Activated CD4-positive, alpha-beta T cell treated with anti-CD3 and anti-CD28 coated beads, Interleukin-2, amount 50 U/mL, for 48 hours (primary cell): ENCODE measurements at regions not wholly inside any gene's neighbourhood (a gene's known extent, or its start where the extent isn't known, plus 50 kb on each side); places are given as distances from the start of the nearest gene placed in this dataset.

Source experiments
- DNase-seq, 2 experiments: peaks; one replicate each; pipeline ENCODE4 v3.0.0-alpha.2; 2020

DNA sequence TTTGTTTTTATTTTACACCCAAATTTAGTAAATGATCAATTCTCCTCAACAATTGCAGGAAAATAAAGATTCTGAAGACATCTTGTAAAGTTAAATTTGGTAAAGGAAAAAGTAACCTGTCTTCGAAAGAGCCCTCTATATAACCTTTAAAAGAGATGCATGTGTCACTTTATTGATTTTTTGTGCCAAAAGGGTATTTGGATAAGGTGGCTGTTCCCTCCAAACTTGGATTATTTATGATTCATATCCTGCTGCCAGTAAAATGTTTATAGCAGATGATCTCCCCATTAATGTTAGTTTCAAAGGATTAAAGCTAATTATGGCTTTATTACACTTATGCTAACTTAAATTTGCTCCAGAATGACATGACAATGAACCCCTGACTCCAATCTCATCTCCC, 98.8 kb downstream of the DUSP6 start:
- DNase-seq, result no peak

DNA sequence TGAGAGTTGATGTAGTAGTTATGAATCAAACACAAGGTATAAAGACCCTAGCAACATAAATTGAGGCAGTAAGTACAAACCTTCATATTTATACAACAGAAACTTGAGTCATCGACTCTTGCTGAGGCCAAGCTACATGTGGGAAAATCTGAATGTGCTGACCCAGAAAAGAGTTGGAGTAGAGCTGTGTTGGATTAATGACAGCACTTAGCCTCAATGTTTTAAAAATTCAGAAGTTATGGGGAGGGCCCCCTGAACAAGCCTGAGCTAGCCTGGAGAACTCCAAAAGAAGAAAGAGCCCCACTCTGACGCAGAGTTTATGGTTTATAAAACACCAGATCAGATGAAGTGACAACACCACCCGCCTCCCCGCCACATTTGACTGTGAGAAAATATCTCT, 100.0 kb downstream of the DUSP6 start:
- DNase-seq, result no peak

DNA sequence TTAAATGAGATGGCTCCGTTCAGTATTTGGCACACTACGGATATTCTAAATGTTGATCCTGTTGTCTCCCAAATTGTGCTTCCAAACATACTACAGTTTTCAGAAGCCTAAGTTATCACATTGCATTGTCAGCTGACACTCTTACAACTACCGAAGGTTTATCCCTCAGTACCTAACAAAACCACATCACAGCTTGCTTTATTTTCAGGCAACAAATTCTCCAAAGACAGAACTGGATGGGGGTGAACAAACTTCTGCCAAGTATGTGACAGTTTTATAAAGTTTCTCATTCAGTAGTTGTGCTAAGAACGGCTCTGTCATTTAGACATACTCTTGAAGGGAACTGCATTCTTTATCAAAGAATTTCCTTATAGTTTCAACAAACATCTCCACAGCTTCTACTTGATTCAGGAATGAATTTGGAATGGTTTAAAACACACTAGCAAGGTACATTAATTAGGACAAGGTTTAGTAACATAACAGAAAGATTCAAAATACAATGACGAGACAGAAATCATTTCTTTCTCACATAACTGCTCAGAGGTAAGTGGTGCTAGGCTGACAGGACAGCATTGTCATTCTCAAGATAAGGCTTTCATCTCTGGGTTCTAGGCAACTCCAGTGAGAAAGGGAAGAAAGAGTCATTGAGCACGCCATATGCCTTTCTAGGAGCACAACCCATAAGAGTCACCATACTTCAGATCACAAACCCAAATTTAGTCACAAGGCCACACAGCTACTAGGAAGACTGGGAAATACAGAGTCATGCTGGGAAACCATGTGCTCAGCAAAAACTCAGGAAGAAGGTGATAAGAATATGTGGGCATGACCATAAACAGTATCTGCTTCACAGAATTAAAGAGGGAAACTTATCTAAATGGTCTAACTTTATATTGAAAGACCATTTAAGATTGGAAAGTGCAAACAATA, 100.7 kb downstream of the DUSP6 start:
- DNase-seq, result no peak

DNA sequence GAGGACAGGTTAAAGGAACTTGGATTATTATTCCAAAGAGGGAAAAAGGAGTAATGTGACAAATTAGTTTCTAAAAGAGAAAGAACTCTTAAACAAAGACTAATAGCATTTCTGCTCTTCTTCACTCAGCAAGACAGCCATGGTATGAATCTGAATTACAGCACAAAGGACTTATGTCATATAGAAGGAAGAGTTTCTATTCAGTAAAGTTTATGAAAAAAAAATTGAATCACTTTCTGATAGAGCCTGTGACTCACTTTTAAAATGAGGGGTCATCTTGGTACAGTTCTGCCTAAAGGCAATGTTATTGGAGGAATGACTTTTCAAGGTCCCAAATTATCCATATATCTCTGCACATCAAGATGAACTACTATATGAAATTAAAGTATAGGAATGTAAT, 101.7 kb downstream of the DUSP6 start:
- no peak for DNase-seq

DNA sequence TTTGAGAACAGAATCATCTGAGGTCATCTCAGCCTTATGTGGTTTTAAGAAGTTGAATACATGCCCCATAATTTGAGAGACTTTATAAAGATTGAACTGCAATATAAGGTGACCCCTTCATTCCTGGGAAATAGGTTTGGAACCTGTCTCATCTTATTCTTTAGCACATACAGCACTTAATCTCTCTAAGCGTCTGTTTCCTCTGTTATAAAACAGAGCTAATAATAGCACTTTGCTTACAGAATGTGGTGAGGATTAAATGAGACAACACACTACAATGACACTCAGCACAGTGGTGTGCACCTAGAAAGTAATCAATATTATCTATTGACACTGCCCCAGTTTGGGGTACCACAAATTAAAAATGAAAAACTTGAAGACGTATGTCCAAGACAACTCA, 102.1 kb downstream of the DUSP6 start:
- DNase-seq, result no peak

DNA sequence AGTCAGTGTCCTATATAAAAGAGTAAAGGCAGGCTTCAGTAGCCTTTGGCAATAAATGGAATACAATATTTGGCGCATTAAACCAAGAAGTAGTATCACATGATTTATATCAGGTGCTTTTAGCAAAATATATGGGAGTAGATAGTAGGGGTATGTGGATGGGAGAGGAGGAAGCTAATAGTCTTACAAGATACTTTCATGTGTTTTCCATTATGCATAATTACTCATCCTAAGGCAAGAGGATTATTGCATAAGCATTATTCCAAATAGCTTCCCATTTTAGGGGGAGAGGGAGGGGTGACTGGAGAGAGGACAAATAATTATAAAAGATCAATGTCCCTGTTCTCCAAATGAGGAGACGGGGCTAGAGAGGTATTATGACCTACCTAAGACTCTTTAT, 104.3 kb downstream of the DUSP6 start:
- DNase-seq, result no peak

DNA sequence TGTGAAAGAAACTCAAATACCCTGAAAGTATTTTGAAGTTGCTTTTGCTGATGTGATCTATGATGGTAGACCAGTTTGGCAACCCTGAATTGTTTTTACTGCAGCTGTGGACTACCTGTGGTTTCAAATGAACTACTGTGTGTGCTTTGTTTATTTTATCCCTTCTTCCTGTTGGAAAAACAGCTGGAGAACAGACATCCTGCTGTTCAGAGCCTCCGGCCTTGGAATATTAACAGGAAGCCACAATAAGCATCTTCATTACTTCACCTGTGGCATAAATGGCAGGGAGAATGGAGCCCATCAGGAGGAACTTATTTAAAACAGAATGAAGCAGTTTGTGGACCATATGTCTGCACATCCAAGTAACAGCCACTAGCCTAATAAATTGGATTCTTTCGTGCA, 104.8 kb downstream of the DUSP6 start:
- DNase-seq, result no peak

DNA sequence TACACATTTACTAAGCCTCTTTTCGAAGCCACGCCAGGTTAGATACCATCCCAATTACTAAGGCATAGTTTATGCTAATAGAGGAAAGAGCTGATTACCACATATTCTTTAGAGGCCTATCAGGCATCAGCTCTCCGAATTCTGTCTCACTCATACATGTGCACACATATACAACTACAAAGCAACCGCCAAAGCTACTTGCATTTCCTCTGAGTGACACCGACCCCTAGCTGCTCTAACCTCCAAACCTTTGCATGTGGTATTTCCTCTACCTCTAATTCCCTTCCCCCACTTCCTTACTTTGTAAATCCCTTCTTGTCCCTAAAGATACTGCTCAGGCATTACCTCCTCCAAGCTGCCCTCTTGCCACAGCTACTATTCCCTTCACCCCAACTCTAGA, 107.2 kb downstream of the DUSP6 start:
- DNase-seq, result peak in 1 of 2 experiments; percentile 19

DNA sequence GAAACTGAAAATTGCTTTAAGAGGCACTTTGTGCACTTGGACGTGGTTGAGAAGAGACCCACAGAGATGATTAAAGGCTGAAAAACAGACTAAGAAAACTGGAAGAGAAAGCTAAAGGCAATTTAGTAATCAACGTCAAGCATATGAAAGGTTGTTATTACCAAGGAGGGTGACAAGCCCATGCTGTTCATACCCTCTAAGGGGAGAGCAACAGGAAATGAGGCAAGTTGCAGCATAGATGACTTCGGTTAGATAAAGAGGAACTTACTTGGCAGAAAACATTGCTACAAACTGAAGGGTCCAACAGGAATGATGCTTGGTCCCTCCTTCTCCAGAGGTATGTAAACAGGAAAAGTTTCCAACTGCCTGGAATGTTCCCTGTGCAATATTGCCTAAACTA, 107.8 kb downstream of the DUSP6 start:
- DNase-seq, result peak in 1 of 2 experiments; percentile 21

DNA sequence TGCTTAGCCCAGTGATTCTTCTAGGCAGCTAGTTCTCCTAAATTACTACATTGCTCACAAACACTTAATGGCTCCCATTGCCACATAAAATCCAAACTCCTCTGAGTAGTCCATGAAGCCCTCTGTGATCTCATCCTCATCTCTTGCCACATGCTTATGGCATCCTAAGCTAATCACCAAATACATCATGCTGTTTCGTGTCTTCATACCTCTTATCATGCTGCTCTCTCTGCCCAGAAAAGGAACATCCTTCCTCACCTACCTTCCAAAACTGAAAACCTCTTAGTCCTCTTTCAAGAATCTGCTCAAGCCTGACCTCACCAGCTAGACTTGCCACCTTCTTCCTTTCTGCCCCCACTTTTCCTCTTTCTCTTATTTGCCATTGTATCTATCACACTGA, 108.5 kb downstream of the DUSP6 start:
- no peak for DNase-seq

DNA sequence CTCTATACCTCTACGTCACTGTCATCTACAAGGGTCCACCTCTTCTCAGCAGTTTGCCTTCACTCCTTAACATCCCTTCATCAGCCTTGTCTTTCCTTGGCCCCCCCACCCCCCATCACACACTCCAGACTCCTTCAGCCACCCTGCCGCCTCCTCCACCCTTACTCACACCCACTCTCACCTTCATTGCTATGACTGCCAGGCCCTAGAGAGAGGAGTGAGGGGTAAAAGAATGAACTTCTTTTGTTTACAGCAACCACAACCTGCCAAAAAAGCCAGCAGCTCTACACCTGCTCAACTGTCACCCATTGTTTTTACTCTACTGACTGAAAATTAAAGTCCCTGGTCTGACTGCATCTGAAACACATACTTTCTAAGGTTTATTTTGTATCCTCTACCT, 112.8 kb downstream of the DUSP6 start:
- DNase-seq, result no peak

DNA sequence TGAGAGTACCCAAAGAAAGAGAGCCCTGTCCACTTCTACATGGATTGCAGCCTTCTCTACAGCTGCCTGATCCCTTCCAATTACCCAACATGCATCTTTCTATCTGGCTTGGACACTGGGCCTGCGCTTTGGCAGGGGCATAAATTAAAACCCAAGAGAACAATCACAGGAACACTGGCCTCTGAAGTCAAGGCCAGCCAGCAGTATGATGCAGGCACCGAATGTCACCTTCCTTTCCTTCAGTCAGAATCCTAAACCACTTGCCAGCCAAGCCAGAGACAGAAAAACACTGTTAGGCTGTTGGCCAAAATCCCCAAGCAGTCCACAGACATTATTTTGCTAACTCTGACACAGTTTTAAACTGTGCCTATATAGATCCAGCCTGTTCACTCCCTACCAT, 113.7 kb downstream of the DUSP6 start:
- no peak for DNase-seq

DNA sequence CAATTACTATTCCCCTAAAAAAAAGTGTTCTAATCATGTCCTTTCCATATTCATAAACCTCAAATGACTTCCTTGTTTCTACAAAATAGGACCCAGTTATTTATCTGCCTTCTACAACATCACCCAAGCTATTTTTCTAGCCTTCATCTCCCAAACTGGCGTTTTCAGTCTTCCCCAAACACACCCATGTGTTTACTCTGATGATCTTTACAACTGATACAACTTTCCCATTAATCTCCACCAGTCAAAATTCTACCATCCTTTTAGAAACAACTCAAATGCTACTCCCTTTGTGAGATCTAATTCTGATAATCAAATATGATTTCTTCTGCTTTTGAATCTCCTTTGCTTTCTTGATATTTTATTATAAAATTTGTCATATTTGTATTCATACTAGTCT, 114.5 kb downstream of the DUSP6 start:
- no peak for DNase-seq

DNA sequence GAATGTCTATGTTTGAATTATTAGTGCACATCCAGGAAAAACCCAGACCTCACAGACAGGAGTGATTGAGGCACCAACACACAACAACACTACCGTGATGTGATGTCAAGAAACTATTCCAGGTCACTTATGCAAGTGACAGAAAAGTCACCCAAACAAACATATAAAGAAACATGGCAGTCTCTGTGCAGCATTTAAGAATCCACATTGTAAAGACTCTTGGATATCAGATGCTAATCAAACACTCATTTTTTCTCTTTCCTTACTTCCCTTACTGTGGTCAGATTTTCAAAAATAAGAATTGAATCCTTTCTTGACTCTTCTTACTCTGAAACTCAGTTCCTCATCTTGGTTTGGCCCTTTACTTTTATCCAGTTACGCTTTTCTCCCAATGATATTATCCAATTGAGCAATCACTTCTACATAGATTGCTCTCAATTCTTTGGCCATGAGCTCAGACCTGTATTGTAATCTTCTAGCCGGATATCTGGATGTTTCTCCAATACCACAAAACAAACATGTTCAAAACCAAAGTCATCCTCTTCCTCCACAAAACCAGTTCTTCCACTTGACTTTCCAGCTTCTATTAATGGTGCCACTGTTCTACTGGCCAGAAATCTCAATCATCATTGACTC, 115.4 kb downstream of the DUSP6 start:
- no peak for DNase-seq

DNA sequence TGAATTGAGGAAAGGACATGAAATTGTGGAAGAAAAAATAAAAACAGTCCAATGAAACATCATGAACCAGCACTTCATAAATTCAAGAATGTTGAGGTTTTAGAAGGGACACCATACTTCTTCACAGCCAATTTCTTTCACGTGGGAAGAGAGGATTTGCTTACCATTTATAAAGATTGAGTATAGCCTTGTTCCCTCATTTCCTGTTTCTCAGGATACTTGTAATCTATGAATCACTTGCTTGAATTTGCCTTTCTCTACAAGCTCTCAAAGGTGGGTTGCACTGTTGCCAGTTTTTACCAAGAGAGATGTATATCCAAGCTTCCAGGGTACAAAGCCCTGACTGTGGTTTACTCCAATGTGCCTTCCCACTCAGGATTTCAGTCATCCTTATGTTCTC, 116.1 kb downstream of the DUSP6 start:
- no peak for DNase-seq

DNA sequence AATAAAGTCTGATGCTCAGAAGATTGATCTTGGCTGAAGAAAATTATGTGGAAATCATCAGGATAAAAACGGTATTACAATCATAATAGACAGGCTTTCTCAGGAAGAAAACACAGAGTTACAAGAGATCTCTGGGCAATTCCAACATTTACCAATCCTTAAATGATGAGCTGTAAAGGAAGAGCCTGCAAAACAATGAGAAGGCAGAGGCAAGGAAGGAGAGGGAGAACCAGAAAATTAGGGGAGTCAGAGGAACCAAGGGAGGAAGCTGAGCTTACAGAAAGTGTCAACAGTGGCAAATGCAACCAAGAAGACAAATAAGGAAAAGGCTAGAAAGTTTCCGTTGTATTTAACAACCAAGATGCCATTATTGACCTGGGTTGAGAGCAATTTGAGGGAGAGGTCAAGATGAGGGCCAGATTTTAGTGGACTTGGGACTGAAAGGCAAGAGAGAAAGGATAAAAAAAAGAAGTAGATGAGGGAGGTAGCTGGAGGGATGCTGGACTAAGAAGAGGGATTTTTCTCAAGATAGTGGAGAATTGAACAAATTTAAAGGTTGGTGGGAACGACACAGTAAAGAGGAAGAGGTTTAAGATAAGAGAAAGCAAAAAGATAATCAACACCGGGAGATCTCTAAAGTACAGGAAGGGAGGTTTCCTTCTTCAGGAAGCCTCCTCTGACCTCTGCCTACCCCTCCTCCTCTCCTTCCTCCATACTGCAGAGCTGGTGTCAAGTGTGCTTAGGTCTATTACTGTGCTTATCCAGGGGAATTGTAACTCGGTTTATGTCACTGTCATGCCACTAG, 116.9 kb downstream of the DUSP6 start:
- DNase-seq, result no peak

DNA sequence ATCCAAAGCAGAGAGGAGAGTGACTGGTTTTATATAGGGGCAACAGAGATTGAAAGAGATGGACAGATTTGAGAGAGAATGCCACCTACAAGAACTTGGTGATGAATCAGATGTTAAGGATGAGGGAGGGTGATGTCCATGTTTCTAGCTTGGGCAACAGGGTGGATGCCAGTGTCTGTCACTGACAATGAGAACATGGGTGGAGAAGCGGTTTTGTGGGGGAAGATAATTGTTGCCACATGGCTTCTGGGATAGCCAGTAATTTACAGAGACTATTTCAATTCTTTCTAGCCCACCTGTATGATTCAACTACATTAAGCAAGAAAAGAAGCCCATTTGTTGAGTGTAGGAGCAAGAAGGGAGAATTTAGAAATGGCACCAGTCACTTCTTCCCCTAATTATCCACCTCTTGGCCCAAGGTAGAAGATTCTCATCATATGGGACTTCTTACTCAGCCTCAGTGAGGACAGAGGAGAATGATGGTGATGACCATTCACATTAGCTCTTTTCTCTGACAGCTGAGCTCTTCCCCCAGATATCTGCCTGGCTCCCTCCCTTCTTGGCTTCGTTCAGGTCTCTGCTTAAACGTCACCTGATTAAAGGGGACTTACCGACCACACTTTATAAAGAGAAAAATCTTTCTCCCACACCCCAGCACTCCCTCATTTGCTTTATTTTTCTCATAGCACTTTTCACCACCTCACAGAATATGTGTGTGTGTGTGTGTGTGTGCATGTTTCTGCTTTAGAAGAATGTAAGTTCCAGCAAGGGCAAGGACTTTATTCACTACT, 117.8 kb downstream of the DUSP6 start:
- DNase-seq, result no peak

DNA sequence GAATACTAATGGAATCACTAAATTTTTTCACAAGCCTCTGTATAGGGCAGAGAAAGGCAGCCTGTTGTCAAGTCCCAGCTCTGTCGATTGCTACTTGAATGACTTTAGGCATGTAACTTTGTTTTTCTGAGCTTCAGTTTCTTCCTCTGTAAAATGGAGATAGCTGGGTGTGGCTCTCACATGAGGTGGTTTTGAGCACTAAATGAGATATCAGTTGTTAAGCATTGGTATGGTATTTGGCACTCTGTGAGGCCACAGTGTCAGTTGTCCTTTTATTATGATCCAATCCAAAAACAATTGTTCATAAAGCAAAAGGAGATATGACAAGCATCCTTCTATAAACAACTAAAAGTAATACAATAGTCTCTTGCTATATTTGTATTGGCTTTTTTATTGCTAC, 120.6 kb downstream of the DUSP6 start:
- no peak for DNase-seq

DNA sequence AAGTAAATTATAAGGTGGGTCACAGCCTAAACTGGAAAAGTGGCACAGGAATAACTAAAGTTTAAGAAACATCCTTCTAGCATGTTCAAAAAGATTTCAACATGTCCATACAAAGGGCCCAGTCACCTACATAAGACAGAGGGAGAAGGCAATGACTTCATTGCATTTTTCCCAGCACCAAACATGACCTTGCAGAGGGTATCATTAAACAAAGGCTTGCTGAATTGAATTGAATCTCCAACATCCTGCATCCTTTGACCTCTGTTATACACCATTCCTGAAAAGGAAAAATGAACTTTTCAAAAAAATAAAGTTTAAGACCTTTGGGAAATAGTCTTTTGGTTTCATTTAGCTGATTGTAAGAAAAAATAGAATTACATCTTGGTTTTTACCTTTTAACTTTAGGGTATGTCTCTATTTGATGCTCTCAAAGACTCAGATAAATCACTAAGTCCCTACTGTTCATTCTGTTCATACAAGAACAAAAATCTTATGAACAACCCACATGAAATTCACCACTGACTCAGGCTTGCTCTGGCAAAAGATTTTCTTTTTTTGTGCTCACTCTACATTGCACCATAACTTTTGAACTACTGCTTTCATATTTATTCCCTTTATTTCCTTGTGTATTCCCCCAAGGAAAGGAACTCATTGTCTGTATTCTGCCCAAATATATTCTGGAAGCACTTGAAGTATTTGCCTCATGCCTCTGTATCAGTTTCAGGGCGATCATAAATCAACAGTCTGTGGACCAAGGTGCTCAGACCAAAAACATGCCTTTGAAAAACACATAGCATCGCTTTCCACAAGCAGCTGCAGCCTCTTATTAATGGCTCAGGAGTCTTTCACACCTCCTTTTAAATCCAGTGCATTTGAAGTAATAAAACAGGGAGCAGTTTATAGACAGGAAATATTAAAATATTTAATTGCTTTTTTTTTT, 121.7 kb downstream of the DUSP6 start:
- no peak for DNase-seq

DNA sequence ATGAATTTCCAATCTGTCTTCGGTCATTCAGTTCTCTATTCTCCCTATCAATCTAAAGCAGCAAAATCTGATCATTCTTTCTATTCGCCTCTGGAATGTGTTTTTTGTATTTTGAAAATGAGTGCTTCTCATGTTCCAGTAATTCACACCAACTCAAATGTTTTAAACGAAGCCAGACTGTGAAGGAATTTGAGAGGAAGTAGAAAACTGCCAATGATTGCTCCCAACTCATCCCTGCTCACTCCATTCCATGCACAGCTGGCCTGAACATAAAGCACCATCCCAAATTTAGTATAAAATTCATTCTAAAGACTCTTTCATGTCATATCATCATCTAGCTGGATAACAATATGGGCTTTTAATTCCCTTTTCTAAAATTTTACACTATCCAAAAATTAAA, 123.8 kb downstream of the DUSP6 start:
- DNase-seq, result no peak

DNA sequence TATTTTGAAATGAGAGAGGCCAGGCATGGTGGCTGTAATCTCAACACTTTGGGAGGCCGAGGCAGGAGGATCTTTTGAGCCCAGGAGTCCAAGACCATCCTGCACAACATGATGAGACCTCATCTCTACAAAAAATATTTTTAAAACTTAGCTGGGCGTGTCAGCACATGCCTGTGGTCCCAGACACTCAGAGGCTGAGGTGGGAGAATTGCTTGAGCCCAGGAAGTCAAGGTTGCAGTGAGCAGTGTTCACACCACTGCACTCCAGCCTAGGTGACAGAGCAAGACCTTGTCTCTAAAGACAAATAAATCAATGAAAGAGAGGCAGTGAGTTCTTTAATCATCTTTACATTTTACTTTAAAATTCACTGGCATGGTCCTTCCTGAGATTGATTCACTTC, 124.5 kb downstream of the DUSP6 start:
- no peak for DNase-seq
